Tibial artery (tissue), 4 donors: ENCODE measurements at regions not wholly inside any gene's neighbourhood (a gene's known extent, or its start where the extent isn't known, plus 50 kb on each side); places are given as distances from the start of the nearest gene placed in this dataset.

Experiments used
- DNase-seq, 2 donors: peaks; one replicate each; pipeline ENCODE4 v3.0.0-alpha.2; 2019
- H3K27ac ChIP-seq, 2 donors: fragments of 200-600 bp; sonication (generic) in 1 of 2; 1 replicate in 1 of 2; 2 replicates in 1 of 2; pipeline ENCODE4 v1.5.1; 2018 to 2019; ENCODE audit warnings: mild to moderate bottlenecking in 1 of 2
- H3K27me3 ChIP-seq, 2 donors: fragments of 200-600 bp; sonication (generic) in 1 of 2; one replicate each; pipeline versions ENCODE4 v1.5.1 to v1.6.0; 2016 to 2019
- H3K36me3 ChIP-seq, 3 donors: fragments of 200-600 bp; sonication (generic) in 2 of 3; one replicate each; pipeline ENCODE4 v1.5.1; 2016 to 2019; ENCODE audit warnings: mild to moderate bottlenecking in 2 of 3
- H3K4me1 ChIP-seq, 4 donors: fragments of 200-600 bp; sonication (generic) in 2 of 4; 1 replicate in 3 of 4; 2 replicates in 1 of 4; pipeline ENCODE4 v1.5.1; 2016 to 2019
- H3K4me3 ChIP-seq, 2 donors: fragments of 200-600 bp; sonication (generic) in 1 of 2; 1 replicate in 1 of 2; 2 replicates in 1 of 2; pipeline ENCODE4 v1.5.1; 2018 to 2019; ENCODE audit warnings: mild to moderate bottlenecking in 2 of 2
- H3K9me3 ChIP-seq, 3 donors: fragments of 200-600 bp; sonication (generic) in 1 of 3; one replicate each; pipeline ENCODE4 v1.5.1; 2016 to 2019
- intact Hi-C: fragments of 100-400 bp; cut with DNase I; formaldehyde crosslinking; loops from one replicate; pipeline ENCODE4 v1.15.0; 2023; ENCODE audit warnings: low total_unique reads
- TF ChIP-seq, protein P1 (sequence below), 2 experiments: fragments of 200-600 bp in 1 of 2; fragments of 450-650 bp in 1 of 2; IDR thresholded peaks; one replicate each; pipeline ENCODE4 v1.5.1; 2017 to 2019; ENCODE audit warnings: antibody characterized with exemption in 2 of 2, mild to moderate bottlenecking in 1 of 2, moderate library complexity in 1 of 2

- no peaks in the 10 kb centered on the region for H3K9me3 ChIP-seq
- no peaks in the 10 kb centered on the region for H3K27me3 ChIP-seq
- no peak overlapping the region for H3K27ac ChIP-seq
- TF ChIP-seq, protein P1, sequence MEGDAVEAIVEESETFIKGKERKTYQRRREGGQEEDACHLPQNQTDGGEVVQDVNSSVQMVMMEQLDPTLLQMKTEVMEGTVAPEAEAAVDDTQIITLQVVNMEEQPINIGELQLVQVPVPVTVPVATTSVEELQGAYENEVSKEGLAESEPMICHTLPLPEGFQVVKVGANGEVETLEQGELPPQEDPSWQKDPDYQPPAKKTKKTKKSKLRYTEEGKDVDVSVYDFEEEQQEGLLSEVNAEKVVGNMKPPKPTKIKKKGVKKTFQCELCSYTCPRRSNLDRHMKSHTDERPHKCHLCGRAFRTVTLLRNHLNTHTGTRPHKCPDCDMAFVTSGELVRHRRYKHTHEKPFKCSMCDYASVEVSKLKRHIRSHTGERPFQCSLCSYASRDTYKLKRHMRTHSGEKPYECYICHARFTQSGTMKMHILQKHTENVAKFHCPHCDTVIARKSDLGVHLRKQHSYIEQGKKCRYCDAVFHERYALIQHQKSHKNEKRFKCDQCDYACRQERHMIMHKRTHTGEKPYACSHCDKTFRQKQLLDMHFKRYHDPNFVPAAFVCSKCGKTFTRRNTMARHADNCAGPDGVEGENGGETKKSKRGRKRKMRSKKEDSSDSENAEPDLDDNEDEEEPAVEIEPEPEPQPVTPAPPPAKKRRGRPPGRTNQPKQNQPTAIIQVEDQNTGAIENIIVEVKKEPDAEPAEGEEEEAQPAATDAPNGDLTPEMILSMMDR (IDR thresholded peaks at IDR 0.05): no peak
- intact Hi-C loops: no loop called here
- DNase-seq: no peak
- no peaks in the 10 kb centered on the region for H3K36me3 ChIP-seq
- H3K4me1 ChIP-seq: peaks cover 0 to 6% (median 0%) of the 10 kb centered on the region in 4 donors
- H3K4me3 ChIP-seq: no peak overlapping the region
Measured at GRCh38 chr16:65333283-65333682, 211.4 kb upstream of the CDH11 start.

DNA sequence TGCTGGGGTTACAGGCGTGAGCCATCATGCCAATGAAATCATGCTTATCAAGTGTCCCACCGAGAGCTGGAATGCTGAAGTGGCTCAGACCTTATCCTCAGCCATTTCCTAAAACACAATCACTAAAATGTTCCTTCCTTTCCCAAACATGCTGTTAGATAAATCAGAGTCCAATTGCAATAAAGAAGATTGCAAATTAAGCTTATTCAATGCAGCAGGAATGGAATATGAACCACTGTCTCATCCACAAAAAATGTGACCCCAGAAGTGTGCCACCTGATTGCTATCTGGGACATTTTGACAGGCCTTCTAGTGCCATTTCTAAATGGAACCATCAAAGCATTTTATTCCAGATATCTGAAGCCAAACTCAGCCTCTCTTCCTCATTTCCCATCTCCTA is 205.5 kb upstream of the CDH11 start:
- DNase-seq: no peak
- Histone ChIP-seq H3K4me1 (no peaks in the 10 kb centered on the region), H3K27me3 (no peaks in the 10 kb centered on the region), H3K27ac (no peak overlapping the region), H3K4me3 (no peak overlapping the region), H3K36me3 (no peaks in the 10 kb centered on the region), H3K9me3 (no peaks in the 10 kb centered on the region)
- intact Hi-C loops: no loop called here
- TF ChIP-seq, protein P1 (IDR thresholded peaks at IDR 0.05): no peak

GRCh38 chr16:65323655-65324237 is 201.9 kb upstream of the CDH11 start:
- H3K9me3 ChIP-seq: no peaks in the 10 kb centered on the region
- H3K36me3 ChIP-seq: no peaks in the 10 kb centered on the region
- H3K4me3 ChIP-seq: no peak overlapping the region
- H3K27ac ChIP-seq: no peak overlapping the region
- no peak for DNase-seq
- intact Hi-C loops: no loop called here
- no peaks in the 10 kb centered on the region for H3K4me1 ChIP-seq
- no peaks in the 10 kb centered on the region for H3K27me3 ChIP-seq
- TF ChIP-seq, protein P1 (IDR thresholded peaks at IDR 0.05): no peak

GRCh38 chr16:65319621-65320231 is 197.9 kb upstream of the CDH11 start:
- no peaks in the 10 kb centered on the region for H3K9me3 ChIP-seq
- intact Hi-C loops: no loop called here
- H3K27me3 ChIP-seq: no peaks in the 10 kb centered on the region
- no peaks in the 10 kb centered on the region for H3K36me3 ChIP-seq
- peaks cover 0 to 23% (median 8%) of the 10 kb centered on the region in 4 donors for H3K4me1 ChIP-seq
- no peak for DNase-seq
- H3K27ac ChIP-seq: no peak overlapping the region
- H3K4me3 ChIP-seq: no peak overlapping the region
- TF ChIP-seq, protein P1 (IDR thresholded peaks at IDR 0.05): no peak

- DNase-seq: no peak
- Histone ChIP-seq H3K27ac (no peak overlapping the region), H3K27me3 (no peaks in the 10 kb centered on the region), H3K36me3 (no peaks in the 10 kb centered on the region), H3K4me3 (no peak overlapping the region), H3K9me3 (no peaks in the 10 kb centered on the region), H3K4me1 (peaks cover 0 to 33% (median 13%) of the 10 kb centered on the region in 4 donors)
- TF ChIP-seq, protein P1 (IDR thresholded peaks at IDR 0.05): no peak
- intact Hi-C loops: no loop called here
Measured at GRCh38 chr16:65318590-65319257, 196.9 kb upstream of the CDH11 start.
